ENCODE measurements at regions not wholly inside any gene's neighbourhood (a gene's known extent, or its start where the extent isn't known, plus 50 kb on each side); places are given as distances from the start of the nearest gene placed in this dataset.

GRCh38 chr20:48194583-48194982, 409.3 kb upstream of the SULF2 start:
- DNase-seq, result no peak

- no peak for DNase-seq
Observed at GRCh38 chr20:48193627-48194425, 408.5 kb upstream of the SULF2 start.

GRCh38 chr20:48192109-48192508, 406.8 kb upstream of the SULF2 start:
- no peak for DNase-seq

GRCh38 chr20:48191200-48191599, 405.9 kb upstream of the SULF2 start:
- no peak for DNase-seq

- no peak for DNase-seq
Observed at GRCh38 chr20:48190757-48191156, 405.5 kb upstream of the SULF2 start.

- DNase-seq, result no peak
Observed at GRCh38 chr20:48189181-48189580, 403.9 kb upstream of the SULF2 start.

- DNase-seq, result no peak
Observed at GRCh38 chr20:48187851-48188250, 402.6 kb upstream of the SULF2 start.

- DNase-seq, result no peak
Observed at GRCh38 chr20:48186915-48187314, 401.6 kb upstream of the SULF2 start.

- DNase-seq, result no peak
Observed at GRCh38 chr20:48186447-48186846, 401.2 kb upstream of the SULF2 start.

DNA sequence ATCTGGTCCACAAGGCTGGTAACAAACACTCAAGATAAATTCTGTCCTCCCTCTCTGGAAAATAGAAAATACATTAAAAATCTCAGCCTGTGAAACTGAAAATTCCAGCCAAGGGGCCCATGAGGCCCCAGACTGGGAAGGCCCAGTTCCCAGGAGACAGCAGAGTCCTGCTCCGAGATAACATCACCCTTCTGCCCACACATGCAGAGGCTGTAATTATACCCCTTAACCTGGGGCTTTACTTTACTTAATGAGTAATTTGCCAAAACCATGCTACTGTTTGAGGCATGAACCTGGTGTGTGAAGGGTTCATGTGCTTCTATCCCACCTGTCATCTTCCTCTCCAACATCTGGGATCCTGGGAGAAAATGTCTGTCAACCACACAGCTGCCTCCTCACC, 398.9 kb upstream of the SULF2 start:
- DNase-seq, result no peak

- no peak for DNase-seq
Observed at GRCh38 chr20:48181261-48181935, 396.1 kb upstream of the SULF2 start.

DNA sequence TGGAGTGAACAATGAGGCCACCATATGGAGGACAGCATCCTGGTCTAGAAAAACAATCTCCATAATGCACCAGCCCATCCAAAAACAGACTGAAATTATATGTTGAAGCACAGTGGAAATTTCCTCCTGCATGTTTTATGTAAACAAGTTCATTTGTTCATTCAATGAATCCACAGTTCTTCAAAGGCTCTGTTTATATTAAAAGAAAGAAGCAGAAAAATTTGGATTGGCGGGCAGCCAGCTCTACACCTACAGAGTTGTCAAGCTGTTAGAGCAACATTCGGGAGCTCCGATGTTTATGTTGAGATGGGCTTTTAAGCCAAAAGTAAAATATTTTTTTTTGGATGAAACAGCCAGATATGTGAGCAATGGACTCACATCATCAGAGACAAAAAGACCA, 395.3 kb upstream of the SULF2 start:
- no peak for DNase-seq

- no peak for DNase-seq
Observed at GRCh38 chr20:48180024-48180423, 394.7 kb upstream of the SULF2 start.

DNA sequence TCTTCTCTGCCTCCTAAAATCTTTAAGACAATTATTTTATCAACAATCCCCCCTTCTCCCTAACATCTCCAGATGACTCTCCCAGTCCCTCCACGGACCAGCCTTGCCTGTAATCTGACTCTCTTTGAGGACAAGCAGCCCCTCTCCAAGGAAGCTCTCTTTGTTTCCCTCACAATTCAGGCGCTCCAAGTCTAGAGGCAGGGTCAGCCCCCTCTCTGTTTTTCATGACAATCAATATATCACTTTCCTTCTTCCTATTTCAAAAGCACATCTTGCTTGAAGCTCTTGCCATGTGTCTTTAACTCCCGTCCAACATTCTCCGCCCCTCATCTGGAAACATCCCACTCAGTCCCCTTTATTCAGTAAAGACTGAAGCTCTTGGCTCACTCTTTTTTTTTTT, 393.4 kb upstream of the SULF2 start:
- no peak for DNase-seq

GRCh38 chr20:48177058-48177457, 391.8 kb upstream of the SULF2 start:
- DNase-seq, result no peak

DNA sequence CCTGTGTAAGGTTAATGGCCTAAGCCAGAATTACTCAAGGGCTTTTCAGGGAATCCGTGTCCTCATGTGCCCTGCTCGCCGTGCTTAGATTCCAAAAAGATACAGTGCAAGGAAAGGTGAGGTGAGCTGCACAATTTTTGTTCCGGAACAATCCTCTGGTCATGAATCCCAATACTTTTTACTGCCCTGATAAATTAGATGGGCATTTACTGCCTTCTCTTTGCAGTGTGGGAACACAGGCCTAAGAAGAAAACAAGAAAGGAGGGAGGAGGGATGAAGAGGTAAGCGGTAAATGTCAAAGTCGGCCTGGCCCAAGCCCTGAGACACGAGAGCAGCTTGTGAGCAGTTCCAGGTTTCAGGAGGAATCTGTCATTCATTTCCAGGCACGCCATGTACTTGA, 390.9 kb upstream of the SULF2 start:
- DNase-seq, result no peak

- DNase-seq, result no peak
Observed at GRCh38 chr20:48175261-48175660, 390.0 kb upstream of the SULF2 start.

- DNase-seq, result no peak
Observed at GRCh38 chr20:48172357-48172702, 387.0 kb upstream of the SULF2 start.

DNA sequence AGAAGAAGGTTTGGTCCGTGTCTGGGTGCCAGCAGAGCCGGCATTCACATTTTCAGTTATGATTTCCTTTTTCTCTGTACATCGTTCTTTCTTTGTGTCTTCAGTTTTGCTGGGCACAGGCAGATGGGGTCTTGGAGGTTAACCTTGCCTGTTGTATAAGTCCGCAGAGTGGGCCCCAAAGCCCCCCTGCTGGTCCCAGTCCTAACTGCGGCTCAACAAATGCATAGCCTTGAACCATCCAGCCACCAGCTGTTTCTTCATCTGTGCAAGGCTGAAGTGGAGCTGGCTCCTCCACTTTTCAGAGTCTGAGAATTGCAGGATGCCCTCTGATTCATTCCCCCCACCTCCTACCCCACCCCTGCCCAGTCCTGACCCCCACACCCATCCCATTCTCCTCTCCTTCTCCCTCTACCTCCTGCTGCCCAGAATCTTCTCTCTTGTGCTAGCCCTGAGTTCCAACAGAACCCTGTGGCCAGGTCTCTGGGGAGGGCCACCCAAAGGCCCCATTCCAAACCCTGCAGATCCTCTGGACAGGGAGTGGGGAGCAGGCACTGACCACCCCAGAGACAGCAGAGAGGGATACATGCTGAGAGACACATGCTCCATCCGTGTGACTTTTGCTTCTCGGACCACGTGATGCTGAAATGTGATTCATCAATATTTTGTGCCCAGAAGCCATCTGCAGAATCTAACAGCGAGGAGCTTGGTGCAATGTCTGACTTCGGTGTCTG, 386.5 kb upstream of the SULF2 start:
- DNase-seq, result no peak

GRCh38 chr20:48171071-48171470, 385.8 kb upstream of the SULF2 start:
- no peak for DNase-seq

- no peak for DNase-seq
Observed at GRCh38 chr20:48170625-48171024, 385.3 kb upstream of the SULF2 start.

- DNase-seq, result no peak
Observed at GRCh38 chr20:48169650-48170225, 384.5 kb upstream of the SULF2 start.

DNA sequence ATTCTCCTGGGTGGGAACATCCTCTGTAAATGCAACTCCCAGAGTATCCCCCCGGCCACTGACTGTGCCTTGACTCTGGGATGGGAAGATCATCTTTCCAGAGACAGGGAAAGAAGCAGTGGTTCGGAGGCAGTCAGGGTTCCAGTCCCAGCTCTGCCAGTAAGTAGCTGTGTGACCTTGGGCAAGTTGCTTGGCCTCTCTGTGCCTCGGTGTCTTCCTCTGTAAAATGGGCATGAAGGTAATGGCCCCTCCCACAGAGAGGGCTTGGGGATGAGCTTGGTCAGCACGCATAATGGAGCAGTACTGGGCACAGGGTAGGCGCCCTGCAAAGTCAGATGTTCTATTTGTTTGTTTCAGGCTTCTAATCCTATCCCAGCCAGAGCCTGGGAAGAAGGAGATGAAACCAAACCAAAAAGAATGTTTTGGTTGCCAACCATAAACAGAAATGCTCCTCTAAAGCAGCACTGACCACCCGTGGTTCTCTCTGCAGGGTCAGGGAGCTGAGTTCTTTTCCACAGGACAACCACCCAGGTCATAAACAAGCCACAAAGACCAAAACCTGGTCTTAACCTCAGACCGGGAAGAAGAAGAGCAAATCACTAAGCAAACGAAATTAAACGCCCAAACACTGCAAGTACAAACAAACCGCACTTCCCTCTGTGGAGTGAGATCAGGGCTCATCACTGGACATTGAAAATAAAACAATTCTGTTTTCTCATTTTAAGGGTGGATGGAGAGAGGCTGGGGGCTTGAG, 381.0 kb upstream of the SULF2 start:
- no peak for DNase-seq

All from CD4-positive, alpha-beta T cell treated with Interleukin-4 for 1 hour (primary cell).